ENCODE measurements at regions not wholly inside any gene's neighbourhood (a gene's known extent, or its start where the extent isn't known, plus 50 kb on each side); places are given as distances from the start of the nearest gene placed in this dataset.

DNA sequence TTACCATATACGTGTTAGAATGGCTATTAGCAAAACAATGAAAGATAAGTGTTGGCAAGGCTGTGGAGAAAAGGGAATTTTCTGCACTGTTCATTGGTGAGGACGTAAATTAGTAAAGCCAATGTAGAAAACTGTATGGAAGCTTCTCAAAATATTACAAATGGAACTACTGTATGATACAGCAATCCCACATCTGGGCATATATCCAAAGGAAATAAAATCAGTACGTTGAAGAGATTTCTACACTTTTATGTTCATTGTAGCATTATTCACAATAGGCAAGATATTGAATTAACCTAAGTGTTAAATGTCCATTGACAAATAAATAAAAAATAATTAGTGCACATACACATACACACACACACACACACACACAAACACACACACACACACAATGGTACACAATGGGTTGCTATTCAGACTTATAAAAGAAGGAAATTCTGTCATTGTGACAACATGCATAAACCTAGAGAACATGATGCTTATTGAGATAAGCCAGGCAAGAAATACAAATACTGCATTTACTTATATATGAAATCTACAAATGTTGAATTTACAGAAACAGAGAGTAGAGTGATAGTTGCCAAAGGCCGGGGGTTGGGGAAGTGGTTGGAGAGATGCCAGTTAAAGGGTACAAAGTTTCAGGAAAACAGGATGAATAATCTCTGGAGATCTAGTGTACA, 565.8 kb upstream of the LRRC4C start:
- no peak for DNase-seq (ENCODE audit: low read depth, low spot score)
- TF ChIP-seq, protein P1, sequence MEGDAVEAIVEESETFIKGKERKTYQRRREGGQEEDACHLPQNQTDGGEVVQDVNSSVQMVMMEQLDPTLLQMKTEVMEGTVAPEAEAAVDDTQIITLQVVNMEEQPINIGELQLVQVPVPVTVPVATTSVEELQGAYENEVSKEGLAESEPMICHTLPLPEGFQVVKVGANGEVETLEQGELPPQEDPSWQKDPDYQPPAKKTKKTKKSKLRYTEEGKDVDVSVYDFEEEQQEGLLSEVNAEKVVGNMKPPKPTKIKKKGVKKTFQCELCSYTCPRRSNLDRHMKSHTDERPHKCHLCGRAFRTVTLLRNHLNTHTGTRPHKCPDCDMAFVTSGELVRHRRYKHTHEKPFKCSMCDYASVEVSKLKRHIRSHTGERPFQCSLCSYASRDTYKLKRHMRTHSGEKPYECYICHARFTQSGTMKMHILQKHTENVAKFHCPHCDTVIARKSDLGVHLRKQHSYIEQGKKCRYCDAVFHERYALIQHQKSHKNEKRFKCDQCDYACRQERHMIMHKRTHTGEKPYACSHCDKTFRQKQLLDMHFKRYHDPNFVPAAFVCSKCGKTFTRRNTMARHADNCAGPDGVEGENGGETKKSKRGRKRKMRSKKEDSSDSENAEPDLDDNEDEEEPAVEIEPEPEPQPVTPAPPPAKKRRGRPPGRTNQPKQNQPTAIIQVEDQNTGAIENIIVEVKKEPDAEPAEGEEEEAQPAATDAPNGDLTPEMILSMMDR (conservative IDR thresholded peaks at IDR 0.05) = no peak
- H3K9me3 Mint-ChIP-seq = peaks cover 6% of the 10 kb centered on the region
- H3K27ac Mint-ChIP-seq (ENCODE audit: unreplicated experiment) = no peak overlapping the region
- no peak overlapping the region for H3K4me3 Mint-ChIP-seq
- H3K27me3 Mint-ChIP-seq (ENCODE audit: low read depth) = no peaks in the 10 kb centered on the region
- no peaks in the 10 kb centered on the region for H3K4me1 Mint-ChIP-seq
- H3K36me3 Mint-ChIP-seq (ENCODE audit: low read depth) = no peaks in the 10 kb centered on the region

DNA sequence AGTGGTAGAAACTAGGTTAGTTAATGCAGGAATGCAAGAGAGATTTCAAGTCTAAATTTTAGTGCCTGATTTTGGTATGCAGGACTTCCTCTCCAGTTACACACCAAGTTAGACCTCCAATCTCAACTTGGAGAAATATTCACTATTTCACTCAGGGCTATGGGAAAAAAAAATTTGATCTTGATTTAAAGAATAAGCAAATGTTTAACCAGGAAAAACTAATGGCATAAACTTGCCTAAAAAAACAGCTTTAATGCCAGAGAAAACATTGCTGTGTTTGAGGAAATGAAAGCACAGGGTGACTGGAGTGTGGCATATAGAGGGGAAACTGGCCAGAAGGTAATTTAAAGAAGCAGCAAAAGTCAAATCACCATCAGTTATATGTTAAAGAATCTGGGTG, 575.4 kb upstream of the LRRC4C start:
- Mint-ChIP-seq H3K9me3 (peaks cover 6% of the 10 kb centered on the region), H3K4me3 (no peak overlapping the region), H3K27ac (ENCODE audit: unreplicated experiment) (no peak overlapping the region), H3K4me1 (no peaks in the 10 kb centered on the region), H3K27me3 (ENCODE audit: low read depth) (no peaks in the 10 kb centered on the region), H3K36me3 (ENCODE audit: low read depth) (peaks cover 5% of the 10 kb centered on the region)
- TF ChIP-seq, protein P1 (conservative IDR thresholded peaks at IDR 0.05) = no peak
- no peak for DNase-seq (ENCODE audit: low read depth, low spot score)

DNA sequence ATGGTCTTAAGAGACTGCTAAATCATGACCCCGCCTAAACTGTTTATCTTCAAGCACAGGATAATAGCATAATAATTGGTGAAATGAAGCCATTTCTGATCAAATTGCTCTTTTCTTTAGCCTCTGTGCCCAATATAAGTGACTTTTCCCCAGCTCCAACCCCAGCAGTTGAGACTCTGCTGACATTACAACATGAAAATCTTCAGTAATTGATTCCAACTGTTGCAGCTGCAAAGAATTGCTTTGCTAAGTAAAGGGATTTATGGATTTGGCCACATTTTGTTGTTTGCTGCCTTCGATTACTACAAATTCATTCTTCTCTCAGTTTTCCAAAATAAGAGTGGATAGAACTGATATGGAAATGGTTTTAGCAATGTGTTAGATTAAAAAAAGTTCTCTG, 576.7 kb upstream of the LRRC4C start:
- H3K4me1 Mint-ChIP-seq = no peaks in the 10 kb centered on the region
- TF ChIP-seq, protein P1 (conservative IDR thresholded peaks at IDR 0.05) = no peak
- peaks cover 3% of the 10 kb centered on the region for H3K9me3 Mint-ChIP-seq
- H3K36me3 Mint-ChIP-seq (ENCODE audit: low read depth) = peaks cover 3% of the 10 kb centered on the region
- H3K27me3 Mint-ChIP-seq (ENCODE audit: low read depth) = no peaks in the 10 kb centered on the region
- H3K4me3 Mint-ChIP-seq = no peak overlapping the region
- DNase-seq (ENCODE audit: low read depth, low spot score) = no peak
- H3K27ac Mint-ChIP-seq (ENCODE audit: unreplicated experiment) = no peak overlapping the region

DNA sequence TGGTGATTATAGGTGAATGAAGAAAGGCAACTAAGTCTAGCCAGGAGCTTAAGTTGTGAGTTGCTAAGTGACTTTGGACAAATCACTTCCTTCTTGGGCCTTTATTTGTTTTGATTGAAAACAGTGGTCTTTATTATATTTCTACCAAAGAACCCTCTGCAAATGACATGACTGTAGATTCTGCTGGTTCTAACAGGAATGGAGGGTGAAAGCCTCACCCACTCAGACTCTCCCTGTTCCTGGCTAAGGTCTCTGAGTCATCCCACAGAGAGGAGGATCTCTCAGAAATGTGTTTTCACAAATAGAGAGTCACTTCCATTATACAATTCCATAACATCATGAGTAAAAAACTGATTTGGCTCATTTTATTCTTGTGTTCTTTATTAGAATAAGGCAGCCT, 583.9 kb upstream of the LRRC4C start:
- Mint-ChIP-seq H3K4me1 (no peaks in the 10 kb centered on the region), H3K9me3 (peaks cover 6% of the 10 kb centered on the region), H3K4me3 (no peak overlapping the region), H3K27me3 (ENCODE audit: low read depth) (no peaks in the 10 kb centered on the region), H3K27ac (ENCODE audit: unreplicated experiment) (no peak overlapping the region), H3K36me3 (ENCODE audit: low read depth) (no peaks in the 10 kb centered on the region)
- no peak for DNase-seq (ENCODE audit: low read depth, low spot score)
- TF ChIP-seq, protein P1 (conservative IDR thresholded peaks at IDR 0.05) = no peak

DNA sequence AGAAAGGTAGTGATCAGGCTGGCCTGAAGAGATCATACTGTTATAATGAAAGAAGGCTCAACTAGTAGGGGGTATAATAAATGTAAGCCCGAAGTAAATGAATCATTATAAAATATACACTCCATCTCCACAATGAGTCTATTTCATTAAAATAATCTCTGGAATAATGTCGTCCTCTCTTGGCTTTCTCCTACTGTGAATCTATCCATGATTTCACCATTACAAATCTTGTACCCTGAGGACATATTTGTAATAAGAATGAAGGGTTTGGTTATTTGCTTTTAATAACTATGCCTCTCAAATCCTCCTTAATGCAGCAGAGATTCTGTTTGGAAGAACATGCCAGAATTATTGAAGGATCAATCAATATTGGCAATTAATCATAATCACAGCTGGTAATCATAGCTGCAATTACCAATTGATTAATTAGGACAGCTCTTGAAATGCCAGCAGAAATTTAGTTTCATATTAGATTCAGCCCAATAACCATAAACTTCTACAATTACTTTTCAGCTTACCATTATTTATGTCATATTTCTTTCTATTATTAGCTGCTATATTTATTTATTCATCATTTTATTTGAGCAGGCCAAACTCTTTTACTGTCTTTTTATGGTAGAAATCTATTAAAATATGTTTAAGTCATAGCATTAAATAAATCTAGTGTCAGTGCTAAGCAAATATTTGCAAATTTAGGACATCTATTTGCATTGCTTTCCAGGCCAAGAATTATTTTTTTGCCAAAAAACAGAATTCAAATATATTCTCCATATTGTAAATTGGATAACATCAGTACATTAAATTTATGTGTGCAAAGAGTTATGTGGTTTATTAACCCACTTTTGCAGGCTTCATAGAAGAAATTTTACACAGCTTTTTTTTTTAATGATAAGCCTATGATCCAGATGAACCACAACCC, 588.4 kb upstream of the LRRC4C start:
- Mint-ChIP-seq H3K9me3 (peaks cover 6% of the 10 kb centered on the region), H3K4me3 (no peak overlapping the region), H3K36me3 (ENCODE audit: low read depth) (no peaks in the 10 kb centered on the region), H3K27me3 (ENCODE audit: low read depth) (no peaks in the 10 kb centered on the region), H3K4me1 (no peaks in the 10 kb centered on the region), H3K27ac (ENCODE audit: unreplicated experiment) (no peak overlapping the region)
- TF ChIP-seq, protein P1 (conservative IDR thresholded peaks at IDR 0.05) = no peak
- DNase-seq (ENCODE audit: low read depth, low spot score) = no peak

Data from neural crest cell (in vitro differentiated cells).